ENCODE measurements at regions not wholly inside any gene's neighbourhood (a gene's known extent, or its start where the extent isn't known, plus 50 kb on each side); places are given as distances from the start of the nearest gene placed in this dataset.

DNA sequence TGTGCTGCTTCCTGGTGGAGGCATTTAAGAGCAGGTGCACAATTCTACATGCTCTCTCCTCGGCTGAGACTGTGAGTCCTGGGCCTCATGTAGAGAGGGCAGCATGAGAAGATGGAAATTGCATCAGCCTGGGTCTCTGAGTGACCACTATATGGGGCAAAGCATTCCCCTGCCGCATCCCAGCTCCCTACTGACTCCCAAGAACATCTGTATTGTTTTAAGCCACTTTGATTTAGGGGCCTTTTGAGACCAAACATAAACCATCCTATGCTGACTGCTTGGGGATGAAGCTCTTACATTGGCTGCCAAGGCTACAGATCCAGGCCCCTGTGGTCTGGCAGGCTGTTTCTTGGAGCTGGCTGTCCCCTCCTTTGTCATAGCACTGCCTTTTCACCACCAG lies 101.3 kb upstream of the TBX20 start:
- TF ChIP-seq, protein P1, sequence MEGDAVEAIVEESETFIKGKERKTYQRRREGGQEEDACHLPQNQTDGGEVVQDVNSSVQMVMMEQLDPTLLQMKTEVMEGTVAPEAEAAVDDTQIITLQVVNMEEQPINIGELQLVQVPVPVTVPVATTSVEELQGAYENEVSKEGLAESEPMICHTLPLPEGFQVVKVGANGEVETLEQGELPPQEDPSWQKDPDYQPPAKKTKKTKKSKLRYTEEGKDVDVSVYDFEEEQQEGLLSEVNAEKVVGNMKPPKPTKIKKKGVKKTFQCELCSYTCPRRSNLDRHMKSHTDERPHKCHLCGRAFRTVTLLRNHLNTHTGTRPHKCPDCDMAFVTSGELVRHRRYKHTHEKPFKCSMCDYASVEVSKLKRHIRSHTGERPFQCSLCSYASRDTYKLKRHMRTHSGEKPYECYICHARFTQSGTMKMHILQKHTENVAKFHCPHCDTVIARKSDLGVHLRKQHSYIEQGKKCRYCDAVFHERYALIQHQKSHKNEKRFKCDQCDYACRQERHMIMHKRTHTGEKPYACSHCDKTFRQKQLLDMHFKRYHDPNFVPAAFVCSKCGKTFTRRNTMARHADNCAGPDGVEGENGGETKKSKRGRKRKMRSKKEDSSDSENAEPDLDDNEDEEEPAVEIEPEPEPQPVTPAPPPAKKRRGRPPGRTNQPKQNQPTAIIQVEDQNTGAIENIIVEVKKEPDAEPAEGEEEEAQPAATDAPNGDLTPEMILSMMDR (IDR thresholded peaks at IDR 0.05): no peak
- no peak for TF ChIP-seq POLR2A (IDR thresholded peaks at IDR 0.05)
